BE2C (cell line): ENCODE measurements at regions not wholly inside any gene's neighbourhood (a gene's known extent, or its start where the extent isn't known, plus 50 kb on each side); places are given as distances from the start of the nearest gene placed in this dataset.

Source experiments
- DNase-seq: peaks from one replicate; pipeline ENCODE4 v3.0.0-alpha.2; 2020
- H3K27me3 ChIP-seq: fragments of 250-450 bp; sonication (Bioruptor Pico); 2 replicates; pipeline ENCODE4 v1.5.1; 2020; ENCODE audit warnings: mild to moderate bottlenecking
- H3K36me3 ChIP-seq: fragments of 250-450 bp; sonication (Bioruptor Pico); 2 replicates; pipeline ENCODE4 v1.5.1; 2020; ENCODE audit warnings: mild to moderate bottlenecking
- H3K4me1 ChIP-seq: fragments of 250-450 bp; sonication (Bioruptor Pico); 2 replicates; pipeline ENCODE4 v1.5.1; 2020
- H3K4me3 ChIP-seq: 2 replicates; pipeline ENCODE4 v1.5.1; 2011; ENCODE audit warnings: low read depth, low read length
- H3K9me3 ChIP-seq: fragments of 250-450 bp; sonication (Bioruptor Pico); 2 replicates; pipeline ENCODE4 v1.5.1; 2020
- TF ChIP-seq, protein P1 (sequence below): IDR thresholded peaks from 2 replicates; pipeline ENCODE4 v1.5.1; 2012; ENCODE audit warnings: mild to moderate bottlenecking, low read depth, low read length

DNA sequence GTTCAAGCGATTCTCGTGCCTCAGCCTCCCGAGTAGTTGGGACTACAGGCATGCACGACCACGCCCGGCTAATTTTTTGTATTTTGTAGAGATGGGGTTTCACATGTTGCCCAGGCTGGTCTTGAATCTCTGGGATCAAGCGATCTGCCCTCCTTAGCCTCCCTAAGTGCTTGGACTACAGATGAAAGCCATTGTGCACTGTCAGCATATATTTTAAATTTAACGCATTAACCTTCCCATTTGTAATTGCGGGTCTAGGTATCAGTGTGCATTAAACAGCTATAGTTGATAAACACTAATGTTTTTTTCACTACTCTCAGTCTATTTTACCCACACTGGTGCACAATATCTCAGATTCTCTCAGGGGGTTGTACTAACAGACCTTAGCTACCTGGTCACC lies 1930.8 kb downstream of the C4orf33 start:
- Histone ChIP-seq H3K4me3 (no peak overlapping the region), H3K27me3 (no peaks in the 10 kb centered on the region), H3K36me3 (no peaks in the 10 kb centered on the region), H3K9me3 (no peaks in the 10 kb centered on the region), H3K4me1 (no peaks in the 10 kb centered on the region)
- no peak for DNase-seq
- TF ChIP-seq, protein P1, sequence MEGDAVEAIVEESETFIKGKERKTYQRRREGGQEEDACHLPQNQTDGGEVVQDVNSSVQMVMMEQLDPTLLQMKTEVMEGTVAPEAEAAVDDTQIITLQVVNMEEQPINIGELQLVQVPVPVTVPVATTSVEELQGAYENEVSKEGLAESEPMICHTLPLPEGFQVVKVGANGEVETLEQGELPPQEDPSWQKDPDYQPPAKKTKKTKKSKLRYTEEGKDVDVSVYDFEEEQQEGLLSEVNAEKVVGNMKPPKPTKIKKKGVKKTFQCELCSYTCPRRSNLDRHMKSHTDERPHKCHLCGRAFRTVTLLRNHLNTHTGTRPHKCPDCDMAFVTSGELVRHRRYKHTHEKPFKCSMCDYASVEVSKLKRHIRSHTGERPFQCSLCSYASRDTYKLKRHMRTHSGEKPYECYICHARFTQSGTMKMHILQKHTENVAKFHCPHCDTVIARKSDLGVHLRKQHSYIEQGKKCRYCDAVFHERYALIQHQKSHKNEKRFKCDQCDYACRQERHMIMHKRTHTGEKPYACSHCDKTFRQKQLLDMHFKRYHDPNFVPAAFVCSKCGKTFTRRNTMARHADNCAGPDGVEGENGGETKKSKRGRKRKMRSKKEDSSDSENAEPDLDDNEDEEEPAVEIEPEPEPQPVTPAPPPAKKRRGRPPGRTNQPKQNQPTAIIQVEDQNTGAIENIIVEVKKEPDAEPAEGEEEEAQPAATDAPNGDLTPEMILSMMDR = no peak

GRCh38 chr4:131044368-131044767 lies 1948.4 kb downstream of the C4orf33 start:
- no peak for DNase-seq
- no peaks in the 10 kb centered on the region for H3K36me3 ChIP-seq
- H3K27me3 ChIP-seq = no peaks in the 10 kb centered on the region
- TF ChIP-seq, protein P1 = no peak
- no peak overlapping the region for H3K4me3 ChIP-seq
- no peaks in the 10 kb centered on the region for H3K4me1 ChIP-seq
- H3K9me3 ChIP-seq = no peaks in the 10 kb centered on the region

DNA sequence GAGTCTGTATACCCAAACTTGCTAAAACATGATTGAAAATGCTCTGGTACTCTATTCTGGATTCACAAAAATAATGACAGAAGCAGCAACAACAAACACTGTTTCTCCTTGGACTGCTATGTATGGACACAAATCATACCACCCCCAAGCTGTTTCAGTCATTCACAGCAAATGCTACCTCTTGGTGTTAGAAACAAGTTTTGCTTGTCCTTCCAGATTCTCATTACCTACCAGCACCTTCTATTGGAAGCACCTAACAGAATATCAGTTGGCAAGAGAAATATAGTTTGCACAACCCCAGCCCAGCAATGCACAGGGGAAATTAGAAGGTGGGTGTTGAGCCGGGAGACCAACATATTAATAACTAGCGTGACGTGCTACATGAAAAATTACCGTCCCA lies 1950.9 kb downstream of the C4orf33 start:
- Histone ChIP-seq H3K36me3 (no peaks in the 10 kb centered on the region), H3K27me3 (no peaks in the 10 kb centered on the region), H3K4me3 (no peak overlapping the region), H3K4me1 (no peaks in the 10 kb centered on the region), H3K9me3 (no peaks in the 10 kb centered on the region)
- DNase-seq = no peak
- TF ChIP-seq, protein P1 = no peak

DNA sequence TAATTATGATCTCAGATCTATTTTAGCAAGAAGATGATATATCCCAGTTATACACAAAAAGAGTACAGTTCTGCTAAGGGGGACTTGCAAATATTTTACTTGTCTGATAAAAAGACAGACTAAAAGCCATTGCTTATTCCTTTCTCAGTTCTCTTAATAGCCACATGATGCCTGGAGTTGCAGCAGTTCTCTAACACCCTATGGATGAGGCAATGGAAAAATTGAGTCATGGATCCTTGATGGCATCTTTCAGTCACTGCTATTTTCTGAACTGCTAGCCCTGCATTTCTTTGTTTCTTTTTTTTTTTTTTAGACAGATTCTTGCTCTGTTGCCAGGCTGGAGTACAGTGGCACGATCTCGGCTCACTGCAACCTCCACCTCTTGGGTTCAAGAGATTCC lies 1956.7 kb downstream of the C4orf33 start:
- no peak for DNase-seq
- no peaks in the 10 kb centered on the region for H3K27me3 ChIP-seq
- H3K4me1 ChIP-seq = no peaks in the 10 kb centered on the region
- H3K9me3 ChIP-seq = no peaks in the 10 kb centered on the region
- TF ChIP-seq, protein P1 = no peak
- no peaks in the 10 kb centered on the region for H3K36me3 ChIP-seq
- no peak overlapping the region for H3K4me3 ChIP-seq

DNA sequence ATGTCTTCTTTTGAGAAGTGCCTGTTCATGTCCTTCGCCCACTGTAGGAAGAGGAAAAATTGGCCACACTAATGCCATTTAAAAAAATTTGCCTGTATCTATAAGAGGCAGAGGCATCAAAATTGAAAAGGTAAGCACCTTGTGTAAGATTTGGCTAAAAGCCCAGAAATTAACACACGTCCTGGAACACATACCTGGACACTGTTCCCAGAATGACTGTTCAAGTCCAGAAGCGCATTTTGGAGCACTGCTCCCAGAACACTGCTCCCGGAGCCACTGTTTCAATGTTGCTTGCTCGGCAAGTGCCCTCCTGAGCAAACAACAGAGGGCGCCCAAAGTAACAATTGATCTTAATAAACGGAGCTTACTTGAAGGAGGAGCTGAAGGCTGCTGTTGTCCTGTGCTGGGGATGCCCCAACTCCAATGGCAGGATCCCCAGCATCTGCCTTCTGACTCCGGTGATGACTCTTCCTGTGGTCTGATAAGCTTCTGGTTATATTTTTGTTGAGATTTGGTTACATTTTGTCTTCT lies 1958.6 kb downstream of the C4orf33 start:
- TF ChIP-seq, protein P1 = 0 out of 2 replicates have a peak, but pooled peaks have one; percentile 5
- no peaks in the 10 kb centered on the region for H3K4me1 ChIP-seq
- no peaks in the 10 kb centered on the region for H3K27me3 ChIP-seq
- H3K4me3 ChIP-seq = no peak overlapping the region
- H3K9me3 ChIP-seq = no peaks in the 10 kb centered on the region
- H3K36me3 ChIP-seq = no peaks in the 10 kb centered on the region
- DNase-seq = no peak

DNA sequence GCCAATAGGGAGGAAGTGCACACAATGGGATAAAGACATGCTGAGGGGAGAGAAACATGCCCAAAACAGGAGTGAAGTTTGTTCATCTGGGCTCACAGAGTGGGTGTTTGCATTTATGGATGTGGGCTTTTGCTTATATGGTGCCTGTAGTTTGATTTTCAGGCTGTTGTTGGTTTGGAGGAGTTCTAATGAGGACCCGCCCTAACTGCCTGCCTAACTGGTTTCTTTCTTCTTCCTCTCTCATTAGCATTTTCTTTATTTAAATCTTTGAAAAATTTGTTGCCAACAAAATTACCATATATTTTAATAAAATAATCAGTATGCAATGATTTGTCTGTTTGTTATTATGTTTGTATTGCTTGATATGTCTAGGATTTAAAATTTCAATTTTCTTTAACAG lies 1965.8 kb downstream of the C4orf33 start:
- TF ChIP-seq, protein P1 = no peak
- Histone ChIP-seq H3K9me3 (no peaks in the 10 kb centered on the region), H3K36me3 (no peaks in the 10 kb centered on the region), H3K4me3 (no peak overlapping the region), H3K27me3 (no peaks in the 10 kb centered on the region), H3K4me1 (no peaks in the 10 kb centered on the region)
- DNase-seq = no peak
